Lung (tissue), 11 donors: ENCODE measurements at regions not wholly inside any gene's neighbourhood (a gene's known extent, or its start where the extent isn't known, plus 50 kb on each side); places are given as distances from the start of the nearest gene placed in this dataset.

Source experiments
- ATAC-seq: fragments of 200-7000 bp; cut with Tn5 transposase; one replicate; pipeline ENCODE4 v1.9.1; 2020; ENCODE audit warnings: moderate number of reproducible peaks; ENCODE audit not compliant: insufficient read depth, low FRiP score
- DNase-seq, 3 donors: peaks; one replicate each; pipeline ENCODE4 v3.0.0-alpha.2; 2013 to 2017
- H3K27ac ChIP-seq, 2 donors: one replicate each; pipeline ENCODE4 v1.5.1; 2013; ENCODE audit warnings: mild to moderate bottlenecking in 2 of 2, moderate library complexity in 2 of 2, control low read depth in 1 of 2, inconsistent platforms in 1 of 2, low read depth in 1 of 2, low read length in 1 of 2
- H3K27me3 ChIP-seq, 3 donors: one replicate each; pipeline ENCODE4 v1.5.1; 2013; ENCODE audit warnings: low read length in 2 of 3; ENCODE audit not compliant: control insufficient read depth in 3 of 3, insufficient read depth in 3 of 3
- H3K36me3 ChIP-seq, 4 donors: one replicate each; pipeline ENCODE4 v1.5.1; 2013; ENCODE audit warnings: low read length in 4 of 4, mild to moderate bottlenecking in 1 of 4, moderate library complexity in 1 of 4; ENCODE audit not compliant: control insufficient read depth in 4 of 4, insufficient read depth in 4 of 4
- H3K4me1 ChIP-seq, 5 donors: one replicate each; pipeline ENCODE4 v1.5.1; 2013; ENCODE audit warnings: low read length in 5 of 5, mild to moderate bottlenecking in 2 of 5, moderate library complexity in 1 of 5; ENCODE audit not compliant: control insufficient read depth in 5 of 5, insufficient read depth in 5 of 5
- H3K4me3 ChIP-seq: one replicate; pipeline ENCODE4 v1.5.1; 2013; ENCODE audit warnings: mild to moderate bottlenecking, control low read depth, moderate library complexity
- H3K9ac ChIP-seq, 2 donors: one replicate each; pipeline ENCODE4 v1.5.1; 2013; ENCODE audit warnings: low read length in 2 of 2, control low read depth in 1 of 2; ENCODE audit not compliant: insufficient read depth in 1 of 2
- H3K9me3 ChIP-seq, 4 donors: one replicate each; pipeline ENCODE4 v1.5.1; 2013; ENCODE audit warnings: low read length in 3 of 4, mild to moderate bottlenecking in 1 of 4, moderate library complexity in 1 of 4; ENCODE audit not compliant: control insufficient read depth in 4 of 4, insufficient read depth in 3 of 4
- CTCF ChIP-seq: IDR thresholded peaks from 2 replicates; pipeline ENCODE4 v1.5.1; 2012; ENCODE audit warnings: mild to moderate bottlenecking; ENCODE audit errors: control extremely low read depth, extremely low read depth
- WGBS, 2 donors: extraction: QIAGEN DNeasy Blood & Tissue Kit; methylation state at CpG; one replicate each; pipeline ENCODE4 v1.1.7; 2013; 5-methylcytosine and 5-hydroxymethylcytosine counted together
- donor health status: control.
- donor health status: control.
- donor health status: Bipolar disorder and iron deficiency.
- donor health status: healthy.
- donor health status: DM: yes; HTN: yes; CAD: no.

- no peak for ATAC-seq
- no peak for DNase-seq
- Histone ChIP-seq H3K27me3 (no peaks in the 10 kb centered on the region), H3K9me3 (peaks cover 0 to 3% (median 1%) of the 10 kb centered on the region in 4 donors), H3K4me1 (peaks cover 0 to 4% (median 0%) of the 10 kb centered on the region in 5 donors), H3K4me3 (no peak overlapping the region), H3K36me3 (no peaks in the 10 kb centered on the region), H3K9ac (no peak overlapping the region), H3K27ac (no peak overlapping the region)
- WGBS, 2 donors = 71 to 77% methylated on average over 4 of the region's 4 CpGs
- no peak for TF ChIP-seq CTCF
These were observed 288.9 kb downstream of the MSX2 start for GRCh38 chr5:175013251-175013650.

GRCh38 chr5:175012267-175012666, 287.9 kb downstream of the MSX2 start:
- ATAC-seq = no peak
- peaks cover 0 to 4% (median 0%) of the 10 kb centered on the region in 5 donors for H3K4me1 ChIP-seq
- no peak overlapping the region for H3K27ac ChIP-seq
- H3K9ac ChIP-seq = no peak overlapping the region
- H3K9me3 ChIP-seq = peaks cover 0 to 3% (median 1%) of the 10 kb centered on the region in 4 donors
- no peaks in the 10 kb centered on the region for H3K27me3 ChIP-seq
- 69 to 75% methylated on average over 8 of the region's 8 CpGs for WGBS, 2 donors
- no peaks in the 10 kb centered on the region for H3K36me3 ChIP-seq
- H3K4me3 ChIP-seq = no peak overlapping the region
- no peak for TF ChIP-seq CTCF
- no peak for DNase-seq

DNA sequence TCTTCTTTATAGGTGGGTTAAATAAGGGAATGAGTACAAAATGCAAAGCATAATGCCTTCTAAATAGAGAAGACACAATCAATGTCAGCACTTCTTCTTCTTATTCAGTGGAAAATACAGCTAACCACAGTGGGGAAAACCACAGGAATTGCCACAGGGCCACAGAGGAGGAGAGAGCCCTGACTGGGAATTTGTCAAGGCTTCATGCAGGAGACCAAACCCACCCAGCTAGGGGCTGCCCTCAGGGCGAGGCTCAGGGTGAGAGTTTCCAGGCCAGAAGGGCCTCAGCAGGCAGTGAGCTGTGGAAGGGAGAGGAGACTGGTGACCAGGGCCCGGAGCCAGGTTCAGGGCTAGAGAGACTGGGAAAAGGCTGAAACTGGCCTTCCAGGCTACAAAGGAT, 279.1 kb downstream of the MSX2 start:
- no peak overlapping the region for H3K27ac ChIP-seq

More for the DNA sequence above, 279.1 kb downstream of the MSX2 start:
- ATAC-seq (no peak), DNase-seq (no peak)
- Histone ChIP-seq H3K9ac (no peak overlapping the region), H3K4me3 (no peak overlapping the region), H3K27me3 (no peaks in the 10 kb centered on the region), H3K9me3 (peaks cover 0 to 6% (median 0%) of the 10 kb centered on the region in 4 donors), H3K4me1 (no peaks in the 10 kb centered on the region), H3K36me3 (no peaks in the 10 kb centered on the region)
- 66 to 76% methylated on average over 2 of the region's 2 CpGs for WGBS, 2 donors
- TF ChIP-seq CTCF = no peak
